HG03066 (cell line): ENCODE measurements at regions not wholly inside any gene's neighbourhood (a gene's known extent, or its start where the extent isn't known, plus 50 kb on each side); places are given as distances from the start of the nearest gene placed in this dataset.

Source experiments
- ATAC-seq: cut with Tn5 transposase; IDR thresholded peaks from one replicate; pipeline ENCODE4 v1.9.1; 2021; ENCODE audit warnings: low read depth; ENCODE audit not compliant: unreplicated experiment

DNA sequence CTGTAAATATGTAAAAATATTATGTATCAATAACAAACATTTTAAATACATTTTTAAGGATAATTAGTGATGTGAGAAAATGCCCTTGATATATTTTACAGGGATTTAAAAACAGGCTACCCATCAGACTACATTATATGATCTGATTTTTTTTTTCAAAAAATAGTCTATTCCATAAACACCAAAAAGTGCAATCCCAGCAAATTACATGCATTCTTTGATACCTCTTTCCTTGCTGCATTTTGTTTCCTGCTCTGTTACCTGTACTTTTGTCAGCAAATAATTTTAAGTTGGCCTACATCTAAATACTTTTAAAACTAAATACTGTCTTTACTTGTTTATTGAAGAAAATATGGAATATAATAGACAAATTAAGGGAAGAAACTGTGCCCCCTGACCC is 306.2 kb upstream of the ARID1B start:
- ATAC-seq: no peak

GRCh38 chr6:156464100-156464878 is 312.9 kb upstream of the ARID1B start:
- ATAC-seq: no peak

DNA sequence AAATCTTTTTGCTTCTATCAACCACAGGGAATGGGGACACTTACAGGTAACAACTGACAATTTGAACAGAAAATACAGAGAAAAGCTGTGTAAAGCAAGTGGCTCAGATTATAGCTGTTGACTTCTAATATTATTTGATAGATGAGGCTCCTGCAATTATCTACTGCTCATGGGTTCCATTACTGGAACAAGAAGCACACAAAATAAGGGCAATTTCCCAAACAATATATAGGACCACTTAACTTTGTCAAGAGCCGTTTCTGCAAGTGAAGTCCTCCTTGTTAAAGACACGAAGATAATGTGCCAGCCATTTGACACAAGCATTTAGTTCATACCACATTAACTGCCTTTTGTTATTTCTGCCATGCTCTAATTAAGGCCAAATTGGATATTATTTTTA is 315.5 kb upstream of the ARID1B start:
- ATAC-seq: no peak

GRCh38 chr6:156457601-156458000 is 319.6 kb upstream of the ARID1B start:
- ATAC-seq: no peak

GRCh38 chr6:156455847-156456246 is 321.3 kb upstream of the ARID1B start:
- ATAC-seq: no peak

DNA sequence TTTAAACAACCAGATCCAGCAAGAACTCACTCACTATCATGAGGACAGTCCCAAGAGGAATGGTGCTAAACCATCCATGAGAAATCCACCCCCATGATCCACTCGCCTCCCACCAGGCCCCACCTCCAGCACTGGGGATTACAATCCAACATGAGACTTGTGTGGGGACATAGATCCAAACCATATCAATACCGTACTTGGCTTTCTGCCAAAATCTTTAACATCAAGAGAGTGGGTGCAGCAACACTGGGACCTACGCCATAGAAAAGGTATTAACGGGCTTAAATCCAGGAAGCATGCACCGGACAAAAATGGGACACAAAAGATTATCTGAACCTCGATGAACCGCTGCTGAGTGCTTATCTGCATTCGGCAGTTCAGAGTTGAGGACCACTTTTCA is 322.3 kb upstream of the ARID1B start:
- no peak for ATAC-seq

DNA sequence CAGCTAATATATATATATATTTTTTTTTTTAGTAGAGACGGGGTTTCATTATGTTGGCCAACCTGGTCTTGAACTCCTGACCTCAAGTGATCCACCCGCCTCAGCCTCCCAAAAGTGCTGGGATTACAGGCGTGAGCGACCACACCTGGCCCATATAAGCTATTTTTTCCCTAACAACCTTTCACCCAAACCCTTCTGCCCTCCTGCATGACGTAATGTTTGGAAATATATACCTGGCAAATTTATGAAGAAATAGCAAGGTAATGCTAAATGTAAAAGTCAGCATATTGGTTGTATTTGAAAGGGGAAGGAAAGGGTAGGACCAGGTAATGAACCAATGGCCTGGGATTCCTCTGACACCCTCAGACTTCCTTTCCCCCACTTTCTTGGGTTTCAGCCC is 325.5 kb upstream of the ARID1B start:
- ATAC-seq: no peak

GRCh38 chr6:156451088-156451487 is 326.1 kb upstream of the ARID1B start:
- no peak for ATAC-seq

- no peak for ATAC-seq
These were observed 326.8 kb upstream of the ARID1B start for GRCh38 chr6:156450421-156450820.

DNA sequence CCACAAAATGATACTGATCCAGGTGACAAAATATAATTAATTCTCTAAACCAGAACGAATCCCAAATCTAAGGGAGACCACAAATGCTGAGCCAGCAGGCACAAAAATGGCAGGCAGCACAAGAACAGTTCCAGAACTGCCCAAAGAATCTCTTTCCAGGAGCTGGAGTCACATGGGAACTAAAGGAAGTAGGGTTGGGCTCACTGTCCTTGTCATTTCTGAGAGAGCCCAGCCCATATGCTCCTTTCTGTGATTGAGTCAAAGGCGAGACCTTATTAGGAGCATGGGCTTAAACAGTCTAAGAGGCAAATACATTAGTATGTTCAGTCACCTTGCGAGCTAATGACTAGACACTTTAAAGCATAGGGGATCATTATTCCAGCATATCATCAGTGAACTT is 327.6 kb upstream of the ARID1B start:
- no peak for ATAC-seq

- no peak for ATAC-seq
These were observed 328.1 kb upstream of the ARID1B start for GRCh38 chr6:156449128-156449527.

- ATAC-seq: no peak
These were observed 328.6 kb upstream of the ARID1B start for GRCh38 chr6:156448579-156448978.

GRCh38 chr6:156440688-156441087 is 336.5 kb upstream of the ARID1B start:
- no peak for ATAC-seq

GRCh38 chr6:156438350-156438923 is 338.7 kb upstream of the ARID1B start:
- no peak for ATAC-seq

- ATAC-seq: no peak
These were observed 339.9 kb upstream of the ARID1B start for GRCh38 chr6:156437121-156437879.

DNA sequence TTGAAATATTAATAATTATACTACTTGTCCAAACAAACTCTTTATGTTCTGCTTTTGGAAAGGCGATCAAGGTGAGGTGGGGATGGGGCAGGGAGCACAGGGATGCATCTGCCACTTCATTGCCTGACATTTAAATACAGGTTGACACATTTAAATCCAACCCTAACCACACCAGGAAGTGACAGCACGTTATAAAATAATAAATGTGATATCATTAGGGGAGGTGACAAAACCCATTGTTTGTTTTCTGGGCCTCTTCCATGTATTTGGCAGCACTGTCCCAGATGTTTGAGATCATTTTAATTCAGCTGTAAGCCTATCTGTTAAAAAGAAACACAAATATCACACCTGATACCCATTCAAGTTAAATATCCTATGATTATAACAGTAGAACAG is 342.4 kb upstream of the ARID1B start:
- no peak for ATAC-seq

- ATAC-seq: no peak
These were observed 343.0 kb upstream of the ARID1B start for GRCh38 chr6:156434049-156434794.

DNA sequence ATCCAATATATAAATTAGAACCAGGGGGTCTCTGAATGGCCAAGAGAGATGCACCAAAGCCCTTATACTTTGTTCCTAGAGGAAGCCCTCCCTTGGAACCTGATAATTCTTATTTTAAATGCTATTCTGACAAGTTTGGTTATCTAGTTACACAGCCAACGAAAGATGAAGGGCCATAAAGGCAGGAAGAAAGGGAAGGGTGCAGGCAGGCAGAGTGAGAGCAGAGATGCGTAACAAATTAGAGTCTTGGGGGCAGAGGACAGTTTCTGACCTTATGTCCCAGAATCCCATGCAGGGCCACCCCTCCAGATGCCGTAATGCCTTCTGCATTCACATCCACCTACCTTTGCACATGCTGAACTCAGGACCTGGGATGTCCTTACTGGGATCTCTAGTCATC is 344.6 kb upstream of the ARID1B start:
- no peak for ATAC-seq

GRCh38 chr6:156430386-156430785 is 346.8 kb upstream of the ARID1B start:
- no peak for ATAC-seq

DNA sequence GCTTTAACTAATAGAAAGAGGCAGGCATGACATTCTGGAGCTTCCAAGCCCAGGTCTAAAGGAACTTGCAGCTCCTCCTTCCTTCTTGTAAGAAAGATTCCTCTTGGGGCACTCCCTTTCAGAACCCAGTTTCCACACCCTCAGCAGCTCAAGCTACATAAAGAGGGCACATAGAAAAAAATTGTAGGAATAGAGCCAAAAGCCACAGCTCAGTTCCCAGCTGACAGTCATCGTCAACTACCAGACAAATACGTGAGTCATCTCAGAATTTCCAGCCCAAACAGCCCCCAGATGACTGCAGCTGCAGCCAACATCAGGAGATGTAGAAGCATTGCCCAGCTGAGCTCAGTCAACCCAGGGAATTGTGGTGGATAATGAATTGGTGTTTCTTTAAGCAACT is 349.8 kb upstream of the ARID1B start:
- ATAC-seq: no peak
